ENCODE measurements at regions not wholly inside any gene's neighbourhood (a gene's known extent, or its start where the extent isn't known, plus 50 kb on each side); places are given as distances from the start of the nearest gene placed in this dataset.

DNA sequence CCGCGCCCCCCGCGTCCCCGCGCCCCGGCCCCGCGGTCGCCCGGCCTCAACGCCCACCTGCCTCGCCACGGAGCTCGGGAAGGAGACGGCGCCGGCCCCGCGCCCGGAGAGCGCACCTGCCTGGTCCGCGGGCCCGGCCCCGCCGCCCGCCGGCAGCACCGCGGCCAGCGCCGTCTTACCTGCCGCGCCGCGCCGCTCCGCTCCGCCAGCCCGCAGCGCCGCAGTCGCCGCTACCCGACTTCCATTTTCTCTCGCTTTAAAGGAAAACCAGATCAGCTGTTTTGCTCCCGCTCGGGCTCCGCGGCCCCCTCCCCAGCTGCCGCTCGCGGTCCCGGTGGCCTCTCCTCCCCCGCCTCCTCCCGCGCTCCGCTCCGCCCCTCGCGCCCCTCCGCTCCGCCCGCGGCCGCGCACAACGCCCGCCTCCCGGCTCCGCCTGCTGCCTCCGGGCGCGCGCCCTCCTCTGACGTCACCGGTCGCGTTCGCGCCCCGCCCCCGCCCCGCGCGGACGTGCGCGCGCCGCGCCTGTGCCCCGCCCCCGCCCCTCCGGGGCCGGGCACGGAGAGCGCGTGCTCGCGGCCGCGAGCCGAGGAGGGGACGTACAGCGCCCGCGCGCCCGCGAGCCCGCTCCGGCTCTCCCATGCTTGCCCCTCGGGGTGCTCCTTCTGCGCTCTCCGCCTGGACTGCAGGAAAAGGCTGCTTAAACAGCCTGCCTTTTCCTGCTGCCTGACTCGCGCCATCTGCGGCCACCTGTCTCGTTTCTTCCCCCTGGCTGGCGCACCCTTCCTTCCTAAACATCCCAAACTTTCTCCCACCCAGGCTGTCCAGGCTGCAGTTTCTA, 159.8 kb upstream of the CHRNA7 start, which contains the start of gene OTUD7A (continued):
- no peak for TF ChIP-seq AEBP2 (tag by site-specific recombination; IDR thresholded peaks at IDR 0.05; ENCODE audit: borderline replicate concordance)
- no peak for TF ChIP-seq ZBTB7A (tag by site-specific recombination; IDR thresholded peaks at IDR 0.05; ENCODE audit: low read depth)
- TF ChIP-seq, protein P1, sequence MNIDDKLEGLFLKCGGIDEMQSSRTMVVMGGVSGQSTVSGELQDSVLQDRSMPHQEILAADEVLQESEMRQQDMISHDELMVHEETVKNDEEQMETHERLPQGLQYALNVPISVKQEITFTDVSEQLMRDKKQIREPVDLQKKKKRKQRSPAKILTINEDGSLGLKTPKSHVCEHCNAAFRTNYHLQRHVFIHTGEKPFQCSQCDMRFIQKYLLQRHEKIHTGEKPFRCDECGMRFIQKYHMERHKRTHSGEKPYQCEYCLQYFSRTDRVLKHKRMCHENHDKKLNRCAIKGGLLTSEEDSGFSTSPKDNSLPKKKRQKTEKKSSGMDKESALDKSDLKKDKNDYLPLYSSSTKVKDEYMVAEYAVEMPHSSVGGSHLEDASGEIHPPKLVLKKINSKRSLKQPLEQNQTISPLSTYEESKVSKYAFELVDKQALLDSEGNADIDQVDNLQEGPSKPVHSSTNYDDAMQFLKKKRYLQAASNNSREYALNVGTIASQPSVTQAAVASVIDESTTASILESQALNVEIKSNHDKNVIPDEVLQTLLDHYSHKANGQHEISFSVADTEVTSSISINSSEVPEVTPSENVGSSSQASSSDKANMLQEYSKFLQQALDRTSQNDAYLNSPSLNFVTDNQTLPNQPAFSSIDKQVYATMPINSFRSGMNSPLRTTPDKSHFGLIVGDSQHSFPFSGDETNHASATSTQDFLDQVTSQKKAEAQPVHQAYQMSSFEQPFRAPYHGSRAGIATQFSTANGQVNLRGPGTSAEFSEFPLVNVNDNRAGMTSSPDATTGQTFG (tag by site-specific recombination; IDR thresholded peaks at IDR 0.05; ENCODE audit: borderline replicate concordance) = no peak
- no peak for TF ChIP-seq ZBTB1 (tag by site-specific recombination; IDR thresholded peaks at IDR 0.05)
- no peak for TF ChIP-seq ZNF76 (tag by site-specific recombination; IDR thresholded peaks at IDR 0.05; ENCODE audit: borderline replicate concordance, low read depth)
- TF ChIP-seq HOXA7 (CRISPR knock-in tag; IDR thresholded peaks at IDR 0.05; ENCODE audit: borderline replicate concordance) = no peak
- 0 out of 2 replicates have a peak, but pooled peaks have one; percentile 36 for TF ChIP-seq ZBTB10 (tag by site-specific recombination; IDR thresholded peaks at IDR 0.05)
- TF ChIP-seq ZNF324 (tag by site-specific recombination; IDR thresholded peaks at IDR 0.05) = no peak
- peak; percentile 67 for TF ChIP-seq FEZF1 (tag by site-specific recombination; IDR thresholded peaks at IDR 0.05)
- TF ChIP-seq YY1 (tag by site-specific recombination; IDR thresholded peaks at IDR 0.05) = no peak
- TF ChIP-seq, protein P2, sequence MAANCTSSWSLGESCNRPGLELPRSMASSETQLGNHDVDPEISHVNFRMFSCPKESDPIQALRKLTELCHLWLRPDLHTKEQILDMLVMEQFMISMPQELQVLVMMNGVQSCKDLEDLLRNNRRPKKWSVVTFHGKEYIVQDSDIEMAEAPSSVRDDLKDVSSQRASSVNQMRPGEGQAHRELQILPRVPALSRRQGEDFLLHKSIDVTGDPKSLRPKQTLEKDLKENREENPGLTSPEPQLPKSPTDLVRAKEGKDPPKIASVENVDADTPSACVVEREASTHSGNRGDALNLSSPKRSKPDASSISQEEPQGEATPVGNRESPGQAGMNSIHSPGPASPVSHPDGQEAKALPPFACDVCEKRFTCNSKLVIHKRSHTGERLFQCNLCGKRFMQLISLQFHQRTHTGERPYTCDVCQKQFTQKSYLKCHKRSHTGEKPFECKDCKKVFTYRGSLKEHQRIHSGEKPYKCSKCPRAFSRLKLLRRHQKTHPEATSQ (tag by site-specific recombination; IDR thresholded peaks at IDR 0.05) = no peak
- TF ChIP-seq ZNF366 (tag by site-specific recombination; conservative IDR thresholded peaks at IDR 0.05) = no peak
- no peak for TF ChIP-seq ZNF248 (tag by site-specific recombination; IDR thresholded peaks at IDR 0.05)
- no peak for TF ChIP-seq ZNF654 (tag by site-specific recombination; IDR thresholded peaks at IDR 0.05; ENCODE audit: low read depth)
- TF ChIP-seq ZNF146 (tag by site-specific recombination; IDR thresholded peaks at IDR 0.05) = no peak
- TF ChIP-seq ZNF747 (tag by site-specific recombination; IDR thresholded peaks at IDR 0.05) = no peak
- no peak for TF ChIP-seq SCRT1 (tag by site-specific recombination; IDR thresholded peaks at IDR 0.05; ENCODE audit: borderline replicate concordance)
- TF ChIP-seq ZFHX2 (tag by site-specific recombination; conservative IDR thresholded peaks at IDR 0.05) = no peak; the same call in 1 of the 2 replicates
- TF ChIP-seq ZNF558 (tag by site-specific recombination; IDR thresholded peaks at IDR 0.05) = no peak
- no peak for TF ChIP-seq ZNF707 (tag by site-specific recombination; IDR thresholded peaks at IDR 0.05)
- TF ChIP-seq ZNF548 (tag by site-specific recombination; IDR thresholded peaks at IDR 0.05) = no peak
- TF ChIP-seq, protein P3, sequence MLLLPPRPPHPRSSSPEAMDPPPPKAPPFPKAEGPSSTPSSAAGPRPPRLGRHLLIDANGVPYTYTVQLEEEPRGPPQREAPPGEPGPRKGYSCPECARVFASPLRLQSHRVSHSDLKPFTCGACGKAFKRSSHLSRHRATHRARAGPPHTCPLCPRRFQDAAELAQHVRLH (tag by site-specific recombination; IDR thresholded peaks at IDR 0.05) = no peak
- no peak for TF ChIP-seq ZNF843 (tag by site-specific recombination; IDR thresholded peaks at IDR 0.05)
- no peak for TF ChIP-seq ZBTB6 (tag by site-specific recombination; IDR thresholded peaks at IDR 0.05)
- no peak for TF ChIP-seq KLF7 (tag by site-specific recombination; IDR thresholded peaks at IDR 0.05; ENCODE audit: borderline replicate concordance)
- TF ChIP-seq KLF16 (tag by site-specific recombination; IDR thresholded peaks at IDR 0.05) = no peak
- 0 out of 2 replicates have a peak, but pooled peaks have one; percentile 5 for TF ChIP-seq SP2 (tag by site-specific recombination; IDR thresholded peaks at IDR 0.05)
- peak; percentile 74 for TF ChIP-seq GLIS2 (tag by site-specific recombination; IDR thresholded peaks at IDR 0.05)
- TF ChIP-seq, protein P4, sequence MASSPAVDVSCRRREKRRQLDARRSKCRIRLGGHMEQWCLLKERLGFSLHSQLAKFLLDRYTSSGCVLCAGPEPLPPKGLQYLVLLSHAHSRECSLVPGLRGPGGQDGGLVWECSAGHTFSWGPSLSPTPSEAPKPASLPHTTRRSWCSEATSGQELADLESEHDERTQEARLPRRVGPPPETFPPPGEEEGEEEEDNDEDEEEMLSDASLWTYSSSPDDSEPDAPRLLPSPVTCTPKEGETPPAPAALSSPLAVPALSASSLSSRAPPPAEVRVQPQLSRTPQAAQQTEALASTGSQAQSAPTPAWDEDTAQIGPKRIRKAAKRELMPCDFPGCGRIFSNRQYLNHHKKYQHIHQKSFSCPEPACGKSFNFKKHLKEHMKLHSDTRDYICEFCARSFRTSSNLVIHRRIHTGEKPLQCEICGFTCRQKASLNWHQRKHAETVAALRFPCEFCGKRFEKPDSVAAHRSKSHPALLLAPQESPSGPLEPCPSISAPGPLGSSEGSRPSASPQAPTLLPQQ (tag by site-specific recombination; IDR thresholded peaks at IDR 0.05) = no peak

Data from HEK293 (cell line).